CD1c-positive myeloid dendritic cell (primary cell): ENCODE measurements at regions not wholly inside any gene's neighbourhood (a gene's known extent, or its start where the extent isn't known, plus 50 kb on each side); places are given as distances from the start of the nearest gene placed in this dataset.
A peak's percentile ranks its signal among the peaks of the same experiment; 100 is the strongest.
"Not testable (repeated sequence)": the region's sequence is repeated elsewhere in the genome, so short reads cannot be mapped to it uniquely, and the experiment has no call there.

Source experiments
- DNase-seq: peaks from one replicate; pipeline ENCODE4 v3.0.0-alpha.2; 2016; ENCODE audit errors: extremely low spot score

GRCh38 chr10:62588116-62588515 lies 213.9 kb downstream of the ZNF365 start:
- DNase-seq = no peak

GRCh38 chr10:62589689-62590088 lies 214.8 kb upstream of the ADO start:
- no peak for DNase-seq

DNA sequence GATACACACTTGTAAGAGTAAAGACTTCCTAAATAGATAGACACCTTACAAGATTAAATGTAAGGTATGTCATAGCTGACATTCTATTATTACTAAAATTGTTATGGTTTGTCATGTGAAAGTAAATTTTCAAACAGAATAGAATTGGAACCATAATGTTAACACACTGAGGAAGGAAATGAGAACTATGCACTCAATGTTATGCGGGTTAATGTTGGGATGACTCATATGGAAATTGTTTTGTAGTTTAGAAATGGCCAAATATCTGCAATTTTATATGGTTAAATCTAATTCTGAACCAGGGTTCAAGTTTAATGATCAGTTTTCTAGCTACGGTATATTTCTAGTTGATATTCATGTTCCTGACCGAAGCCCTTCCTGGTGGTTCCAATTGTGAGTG lies 214.2 kb upstream of the ADO start:
- DNase-seq = no peak

GRCh38 chr10:62594093-62594520 lies 210.4 kb upstream of the ADO start:
- peak; percentile 69 for DNase-seq

GRCh38 chr10:62597226-62597625 lies 207.3 kb upstream of the ADO start:
- DNase-seq = no peak

DNA sequence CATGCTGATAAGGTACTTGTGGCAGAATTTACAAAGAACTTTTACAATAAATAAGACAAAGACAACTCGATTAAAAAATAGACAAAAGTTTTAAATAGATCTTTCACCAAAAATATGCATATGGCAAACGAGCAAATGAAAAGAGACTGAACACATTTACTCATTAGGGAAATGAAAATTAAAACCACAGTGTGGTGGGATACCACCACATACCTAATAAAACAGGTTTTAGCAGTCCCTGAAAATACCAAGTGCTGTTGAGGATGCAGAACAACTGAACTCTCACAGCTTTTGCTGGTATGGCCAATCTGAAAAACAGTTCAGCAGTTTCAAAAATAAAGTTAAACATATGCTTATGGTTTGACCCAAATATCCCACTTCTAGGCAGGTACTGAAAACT lies 205.4 kb upstream of the ADO start:
- no peak for DNase-seq

GRCh38 chr10:62606551-62606950 lies 198.0 kb upstream of the ADO start:
- not testable (repeated sequence) for DNase-seq

- DNase-seq = not testable (repeated sequence)
Measured at GRCh38 chr10:62608189-62608875, 196.2 kb upstream of the ADO start.

DNA sequence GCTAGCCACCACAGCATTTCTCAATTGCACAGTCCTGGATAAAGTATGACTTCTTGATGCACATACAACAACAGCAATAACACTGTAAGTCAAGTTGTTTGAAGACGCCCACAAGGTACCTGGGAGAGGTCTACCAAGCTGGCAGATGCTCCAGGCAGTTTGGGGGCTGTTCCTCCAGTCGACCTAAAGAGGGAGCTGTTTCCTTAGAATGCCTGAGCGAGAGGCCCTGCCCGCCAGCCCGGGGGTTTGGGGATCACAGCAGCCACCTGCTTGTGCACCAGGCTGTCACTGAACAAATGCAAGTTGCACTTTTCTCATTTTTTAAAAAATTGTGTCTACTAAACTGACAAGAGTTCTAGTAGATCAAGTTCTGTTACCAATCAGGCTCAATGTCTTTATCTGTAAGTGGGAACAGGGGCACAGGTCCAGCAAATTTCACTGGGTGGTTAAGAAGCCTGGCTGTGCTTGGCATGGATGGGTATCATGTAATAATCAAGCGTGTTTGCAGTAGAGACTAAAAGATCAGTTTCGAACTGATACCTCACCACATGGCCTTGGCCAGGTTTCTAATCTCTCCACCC lies 193.8 kb upstream of the ADO start:
- peak; percentile 87 for DNase-seq

GRCh38 chr10:62613424-62613823 lies 191.1 kb upstream of the ADO start:
- DNase-seq = peak; percentile 58

DNA sequence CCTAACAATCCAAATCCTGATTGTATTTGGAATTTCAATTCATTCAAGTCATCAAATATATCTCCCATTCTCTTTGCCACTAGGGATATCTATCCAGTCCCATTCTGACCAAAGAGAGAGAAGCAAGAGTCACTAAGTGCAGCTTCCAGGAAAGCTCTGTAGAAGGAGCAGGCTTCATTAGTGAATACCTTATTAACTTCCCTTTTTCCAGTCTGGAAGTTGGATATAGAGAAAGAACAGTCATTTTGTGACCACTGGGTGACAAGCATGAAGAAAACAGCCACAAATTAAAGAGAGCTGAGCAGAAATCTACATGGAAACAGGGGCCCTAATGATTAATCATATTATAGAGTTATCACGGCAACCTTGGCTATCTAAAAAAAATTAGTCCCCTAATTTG lies 190.7 kb upstream of the ADO start:
- DNase-seq = peak; percentile 67

GRCh38 chr10:62614389-62615157 lies 189.9 kb upstream of the ADO start:
- DNase-seq = peak; percentile 91

GRCh38 chr10:62616885-62617590 lies 187.5 kb upstream of the ADO start:
- DNase-seq = peak; percentile 35

- DNase-seq = peak; percentile 66
Measured at GRCh38 chr10:62617652-62618051, 186.9 kb upstream of the ADO start.

- DNase-seq = peak; percentile 87
Measured at GRCh38 chr10:62618054-62618453, 186.5 kb upstream of the ADO start.

GRCh38 chr10:62618576-62619412 lies 185.7 kb upstream of the ADO start:
- peak; percentile 94 for DNase-seq

GRCh38 chr10:62619413-62619738 lies 185.1 kb upstream of the ADO start:
- peak; percentile 86 for DNase-seq

DNA sequence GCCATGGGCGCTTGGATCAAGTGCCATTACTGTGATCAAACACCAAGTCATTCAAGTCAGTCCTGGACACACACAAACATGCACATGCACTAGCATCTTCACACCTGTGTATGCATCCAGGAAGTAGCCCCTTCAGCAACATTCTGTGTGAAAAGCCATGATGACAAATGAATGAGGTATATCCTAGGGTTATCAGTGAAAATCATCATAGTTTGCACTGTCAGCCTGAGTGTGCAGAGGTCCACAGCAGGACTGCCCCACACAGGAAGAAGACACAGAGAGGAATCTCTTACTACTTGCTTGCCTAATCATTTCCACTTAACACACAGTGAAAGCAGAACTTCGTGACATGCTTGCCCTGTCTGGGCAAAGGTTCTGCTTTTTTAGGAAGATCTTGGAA lies 184.0 kb upstream of the ADO start:
- peak; percentile 92 for DNase-seq

- DNase-seq = no peak
Measured at GRCh38 chr10:62623223-62623622, 181.3 kb upstream of the ADO start.

DNA sequence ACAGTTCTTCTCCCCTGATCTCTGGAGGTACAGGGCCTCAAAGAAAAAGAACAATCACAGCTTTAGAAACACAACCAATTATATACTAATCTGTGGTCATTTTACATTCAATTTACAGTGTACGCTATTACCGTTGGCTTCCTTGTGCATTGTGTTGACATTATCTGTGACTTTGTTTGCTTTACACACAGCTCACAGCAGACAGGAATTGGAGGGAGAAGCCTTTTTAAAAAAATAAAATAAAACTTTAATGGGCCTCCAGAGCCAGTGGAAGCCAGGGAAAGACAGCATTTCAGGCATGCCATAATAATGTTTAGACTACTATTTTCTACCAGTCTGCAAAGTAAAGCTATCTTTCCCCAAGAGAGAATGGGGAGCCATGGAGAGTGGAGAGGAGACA lies 179.0 kb upstream of the ADO start:
- no peak for DNase-seq

- DNase-seq = no peak
Measured at GRCh38 chr10:62626079-62626478, 178.4 kb upstream of the ADO start.

GRCh38 chr10:62626817-62627216 lies 177.7 kb upstream of the ADO start:
- no peak for DNase-seq
